ENCODE measurements at regions not wholly inside any gene's neighbourhood (a gene's known extent, or its start where the extent isn't known, plus 50 kb on each side); places are given as distances from the start of the nearest gene placed in this dataset.

GRCh38 chr2:225137971-225138370, 95.7 kb upstream of the DOCK10 start:
- H3K4me2 ChIP-seq: no peak overlapping the region
- no TSS peak for BruUV-seq (replicated peaks)
- H3K27ac ChIP-seq: no peak overlapping the region
- H3K27me3 ChIP-seq (ENCODE audit: insufficient read depth, low read depth): no peaks in the 10 kb centered on the region
- ChIA-PET POLR2A (ENCODE audit: unreplicated experiment) (interaction anchor here (0.6 kb wide), 1 partner anchor 559 kb away, joined by 5 read pairs; no protein-coding TSS in a partner anchor), CTCF (no interaction called here)
- no peak overlapping the region for H2AFZ ChIP-seq
- H3K4me1 ChIP-seq (replicated peaks; ENCODE audit: insufficient read depth): no peaks in the 10 kb centered on the region
- no peaks in the 10 kb centered on the region for H3K9me3 ChIP-seq (ENCODE audit: insufficient read depth, low read depth)
- no peaks in the 10 kb centered on the region for H3K36me3 ChIP-seq (ENCODE audit: low read depth)
- no peaks in the 10 kb centered on the region for H3F3A ChIP-seq (ENCODE audit: insufficient read depth, low read depth)
- intact Hi-C loops (cut with micrococcal nuclease; ENCODE audit: unreplicated experiment): no loop called here
- no peaks in the 10 kb centered on the region for H3K9me2 ChIP-seq (ENCODE audit: insufficient read depth)
- no peaks in the 10 kb centered on the region for H3K79me2 ChIP-seq (ENCODE audit: low read depth)
- no peak for TF ChIP-seq EZH2 (IDR thresholded peaks at IDR 0.05; ENCODE audit: low read depth)
- TF ChIP-seq CTCF (conservative IDR thresholded peaks at IDR 0.05): no peak
- no peak overlapping the region for H3K4me3 ChIP-seq
- DNase-seq: no peak
- H4K20me1 ChIP-seq (ENCODE audit: insufficient read depth): no peaks in the 10 kb centered on the region

- DNase-seq: no peak
- Histone ChIP-seq H3K4me2 (no peak overlapping the region), H3K79me2 (ENCODE audit: low read depth) (no peaks in the 10 kb centered on the region), H3K27ac (no peak overlapping the region), H3K27me3 (ENCODE audit: insufficient read depth, low read depth) (no peaks in the 10 kb centered on the region), H2AFZ (no peak overlapping the region), H4K20me1 (ENCODE audit: insufficient read depth) (no peaks in the 10 kb centered on the region), H3K9me3 (ENCODE audit: insufficient read depth, low read depth) (no peaks in the 10 kb centered on the region), H3K36me3 (ENCODE audit: low read depth) (no peaks in the 10 kb centered on the region), H3K4me1 (replicated peaks; ENCODE audit: insufficient read depth) (no peaks in the 10 kb centered on the region), H3K4me3 (no peak overlapping the region), H3F3A (ENCODE audit: insufficient read depth, low read depth) (no peaks in the 10 kb centered on the region), H3K9me2 (ENCODE audit: insufficient read depth) (no peaks in the 10 kb centered on the region)
- intact Hi-C loops (cut with micrococcal nuclease; ENCODE audit: unreplicated experiment): no loop called here
- POLR2A ChIA-PET (ENCODE audit: unreplicated experiment): no interaction called here
- CTCF ChIA-PET: interaction anchor here (0.6 kb wide), 1 partner anchor 136 kb away, joined by 4 read pairs; no protein-coding TSS in a partner anchor
- TF ChIP-seq CTCF (conservative IDR thresholded peaks at IDR 0.05) (no peak), EZH2 (IDR thresholded peaks at IDR 0.05; ENCODE audit: low read depth) (no peak)
- no TSS peak for BruUV-seq (replicated peaks)
Observed at GRCh38 chr2:225136552-225136951, 94.3 kb upstream of the DOCK10 start.

GRCh38 chr2:225131898-225132297, 89.6 kb upstream of the DOCK10 start:
- no peak for DNase-seq
- Histone ChIP-seq H3K27me3 (ENCODE audit: insufficient read depth, low read depth) (no peaks in the 10 kb centered on the region), H3K36me3 (ENCODE audit: low read depth) (no peaks in the 10 kb centered on the region), H3K27ac (no peak overlapping the region), H3F3A (ENCODE audit: insufficient read depth, low read depth) (no peaks in the 10 kb centered on the region), H3K4me2 (no peak overlapping the region), H3K9me3 (ENCODE audit: insufficient read depth, low read depth) (no peaks in the 10 kb centered on the region), H3K4me1 (replicated peaks; ENCODE audit: insufficient read depth) (no peaks in the 10 kb centered on the region), H3K9me2 (ENCODE audit: insufficient read depth) (no peaks in the 10 kb centered on the region), H3K79me2 (ENCODE audit: low read depth) (no peaks in the 10 kb centered on the region), H3K4me3 (no peak overlapping the region), H2AFZ (no peak overlapping the region), H4K20me1 (ENCODE audit: insufficient read depth) (no peaks in the 10 kb centered on the region)
- no peak for TF ChIP-seq EZH2 (IDR thresholded peaks at IDR 0.05; ENCODE audit: low read depth)
- no peak for TF ChIP-seq CTCF (conservative IDR thresholded peaks at IDR 0.05)
- intact Hi-C loops (cut with micrococcal nuclease; ENCODE audit: unreplicated experiment): no loop called here
- no TSS peak for BruUV-seq (replicated peaks)
- POLR2A ChIA-PET (ENCODE audit: unreplicated experiment): interaction anchor here (0.6 kb wide), 1 partner anchor 1263 kb away, joined by 11 read pairs; no protein-coding TSS in a partner anchor
- CTCF ChIA-PET: no interaction called here
